Fibroblast of upper back skin (primary cell): ENCODE measurements at regions not wholly inside any gene's neighbourhood (a gene's known extent, or its start where the extent isn't known, plus 50 kb on each side); places are given as distances from the start of the nearest gene placed in this dataset.

Experiments used
- DNase-seq: peaks from one replicate; pipeline ENCODE4 v3.0.0-alpha.2; 2013

DNA sequence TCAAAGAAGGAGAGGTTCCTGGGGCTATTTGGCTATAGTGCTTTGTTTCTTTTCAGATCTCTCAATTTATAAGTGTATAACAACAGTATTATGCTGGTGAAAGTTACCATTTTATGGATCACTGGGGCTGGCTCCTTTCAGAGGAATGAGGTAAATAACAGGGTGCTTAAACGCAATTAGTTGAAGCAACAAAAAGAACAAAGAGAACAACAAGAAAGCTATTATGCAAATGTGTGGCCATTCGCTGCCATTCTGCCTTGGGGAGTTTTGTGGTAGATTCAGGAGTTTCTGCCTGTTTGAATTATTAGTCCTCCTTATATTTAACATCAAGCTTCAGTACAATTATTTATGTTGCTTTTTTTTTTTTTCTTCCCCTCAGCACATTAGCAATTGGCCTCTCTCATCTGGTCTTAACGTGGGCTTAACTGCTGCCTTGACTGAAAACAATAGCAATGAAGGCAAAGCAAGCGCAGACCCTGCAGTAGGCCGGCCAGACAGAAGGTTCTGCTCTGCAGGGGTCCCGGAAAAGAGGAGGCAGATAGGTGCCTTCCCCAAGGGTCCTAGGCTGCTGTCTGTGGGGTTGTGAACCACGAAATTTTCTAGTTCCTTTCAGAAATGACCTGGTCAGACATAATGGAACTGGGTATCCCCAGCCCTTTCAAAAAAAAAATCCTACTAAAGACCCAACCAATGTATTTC is 339.9 kb upstream of the PODXL start:
- no peak for DNase-seq

DNA sequence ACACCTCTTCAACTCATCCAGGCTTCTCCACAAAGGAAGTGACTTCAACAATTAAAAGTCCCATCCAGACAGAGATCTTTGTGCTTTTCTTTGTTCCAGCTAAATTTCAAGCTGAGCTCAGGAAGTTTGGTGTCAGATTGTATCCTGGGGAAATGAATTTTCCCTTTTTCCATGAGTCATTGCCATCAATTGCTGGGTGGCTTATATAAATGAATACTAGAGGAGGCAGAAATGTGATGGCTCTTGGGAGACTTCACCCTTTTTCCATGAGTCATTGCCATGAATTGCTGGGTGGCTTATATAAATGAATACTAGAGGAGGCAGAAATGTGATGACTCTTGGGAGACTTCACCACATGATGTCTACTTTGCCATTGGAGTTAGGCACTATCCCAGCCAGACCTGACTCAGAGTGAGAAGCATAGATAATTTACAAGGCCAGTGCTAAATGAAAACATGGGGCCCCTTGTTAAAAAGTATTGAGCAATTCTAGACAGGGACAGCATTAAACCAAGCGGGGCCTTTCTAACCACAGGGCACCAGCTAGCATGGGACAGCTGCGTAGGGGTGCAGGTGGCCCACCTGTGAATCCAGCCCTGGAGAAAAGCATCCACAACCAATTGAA is 339.2 kb upstream of the PODXL start:
- peak; percentile 99 for DNase-seq

- DNase-seq: peak; percentile 80
Observed at GRCh38 chr7:131893631-131894340, 337.4 kb upstream of the PODXL start.

DNA sequence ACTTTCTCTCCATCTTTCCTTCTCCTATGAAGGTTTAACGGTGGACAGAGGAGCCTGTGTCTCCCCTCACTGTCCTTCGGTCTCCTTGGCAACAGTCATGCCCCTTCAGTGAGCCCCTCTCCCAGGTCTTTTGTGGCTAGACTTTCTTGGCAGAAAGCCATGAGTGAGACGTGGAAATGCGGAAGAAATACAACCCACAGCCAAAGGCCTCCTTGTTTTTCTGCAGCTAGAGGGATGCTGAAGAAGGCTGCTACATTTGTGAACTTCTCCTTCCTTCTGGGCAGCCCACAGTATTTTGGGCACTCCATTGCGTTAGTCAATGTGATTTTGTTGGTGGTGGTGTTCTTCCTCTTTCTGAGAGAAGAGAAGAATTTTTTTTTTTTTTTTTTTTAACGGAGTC is 333.7 kb upstream of the PODXL start:
- no peak for DNase-seq

- DNase-seq: peak; percentile 33
Observed at GRCh38 chr7:131889572-131890150, 333.2 kb upstream of the PODXL start.

DNA sequence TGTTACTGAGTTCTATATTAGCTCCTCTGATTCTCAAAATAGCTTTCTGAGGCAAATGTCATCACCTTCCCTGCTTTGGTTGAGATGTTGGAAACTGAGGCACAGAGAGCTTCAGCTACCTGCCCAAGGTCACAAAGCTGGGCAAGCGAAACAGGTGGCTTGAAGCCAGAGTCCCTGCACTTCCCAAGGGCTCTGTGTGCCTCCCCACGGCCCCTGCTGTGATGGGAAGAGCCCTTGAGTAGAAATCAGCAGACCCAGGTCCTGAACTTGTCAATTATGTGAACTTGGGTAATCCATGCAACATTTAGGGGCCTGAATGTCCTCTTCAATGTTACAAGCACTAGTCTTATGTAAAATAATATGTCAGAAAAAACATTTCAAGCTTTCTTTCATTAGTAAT is 327.3 kb upstream of the PODXL start:
- DNase-seq: no peak

DNA sequence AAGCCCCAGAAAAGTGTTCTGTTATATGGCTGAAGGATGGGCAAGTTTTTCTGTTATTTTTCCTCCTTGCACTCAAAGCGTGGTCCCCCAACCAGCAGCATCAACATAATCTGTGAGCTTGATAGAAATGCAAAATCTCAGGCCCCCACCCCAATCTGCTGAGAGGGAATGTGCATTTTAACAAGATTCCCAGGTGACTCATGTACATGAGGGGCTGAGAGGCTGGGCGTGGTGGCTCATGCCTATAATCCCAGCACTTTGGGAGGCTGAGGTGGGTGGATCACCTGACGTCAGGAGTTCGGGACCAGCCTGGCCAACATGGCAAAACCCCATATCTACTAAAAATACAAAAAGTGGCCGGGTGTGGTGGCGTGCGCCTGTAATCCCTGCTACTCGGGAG is 326.8 kb upstream of the PODXL start:
- DNase-seq: no peak

- DNase-seq: no peak
Observed at GRCh38 chr7:131882321-131882720, 325.9 kb upstream of the PODXL start.

DNA sequence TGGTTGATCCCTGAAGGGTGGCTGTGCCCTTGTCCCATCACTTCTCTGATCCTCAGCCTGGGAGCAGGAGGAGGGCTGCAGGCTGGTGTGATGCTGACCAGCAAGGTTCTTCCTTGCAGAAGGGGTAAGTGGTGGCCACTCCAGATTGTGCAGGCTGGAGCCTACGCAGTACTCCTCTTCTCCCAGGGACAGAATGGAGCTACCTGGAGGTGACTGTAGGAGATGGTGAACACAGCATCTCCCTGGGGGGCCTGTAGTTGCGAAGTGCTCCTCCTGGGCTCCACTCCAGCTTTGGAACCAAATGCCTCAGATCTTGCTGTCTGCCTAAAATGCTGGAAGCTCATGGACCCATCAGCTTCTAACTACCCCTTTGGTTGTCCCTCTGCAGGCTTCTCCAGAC is 323.6 kb upstream of the PODXL start:
- DNase-seq: no peak

GRCh38 chr7:131879424-131879823 is 323.0 kb upstream of the PODXL start:
- DNase-seq: no peak

GRCh38 chr7:131878777-131879176 is 322.3 kb upstream of the PODXL start:
- DNase-seq: no peak

- DNase-seq: no peak
Observed at GRCh38 chr7:131873581-131873980, 317.2 kb upstream of the PODXL start.

DNA sequence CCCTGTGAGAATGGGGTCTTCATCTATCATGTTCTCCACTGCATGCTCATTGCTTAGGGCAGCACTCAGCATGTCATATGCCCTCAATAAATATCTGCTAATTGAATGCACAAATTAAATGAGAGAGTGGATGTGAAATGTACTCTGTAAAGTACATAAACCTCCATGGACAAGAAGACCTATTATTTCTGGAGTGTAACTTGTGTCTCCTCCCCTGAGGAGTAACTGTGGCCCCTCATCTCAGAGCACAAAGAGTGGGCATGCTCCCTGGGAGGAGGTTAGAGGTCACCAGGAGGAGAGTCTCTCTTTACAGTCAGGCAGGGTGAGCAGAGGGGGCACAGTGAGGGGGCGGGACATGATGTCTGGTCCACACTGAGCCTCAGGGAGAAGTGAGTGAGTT is 313.6 kb upstream of the PODXL start:
- DNase-seq: no peak

DNA sequence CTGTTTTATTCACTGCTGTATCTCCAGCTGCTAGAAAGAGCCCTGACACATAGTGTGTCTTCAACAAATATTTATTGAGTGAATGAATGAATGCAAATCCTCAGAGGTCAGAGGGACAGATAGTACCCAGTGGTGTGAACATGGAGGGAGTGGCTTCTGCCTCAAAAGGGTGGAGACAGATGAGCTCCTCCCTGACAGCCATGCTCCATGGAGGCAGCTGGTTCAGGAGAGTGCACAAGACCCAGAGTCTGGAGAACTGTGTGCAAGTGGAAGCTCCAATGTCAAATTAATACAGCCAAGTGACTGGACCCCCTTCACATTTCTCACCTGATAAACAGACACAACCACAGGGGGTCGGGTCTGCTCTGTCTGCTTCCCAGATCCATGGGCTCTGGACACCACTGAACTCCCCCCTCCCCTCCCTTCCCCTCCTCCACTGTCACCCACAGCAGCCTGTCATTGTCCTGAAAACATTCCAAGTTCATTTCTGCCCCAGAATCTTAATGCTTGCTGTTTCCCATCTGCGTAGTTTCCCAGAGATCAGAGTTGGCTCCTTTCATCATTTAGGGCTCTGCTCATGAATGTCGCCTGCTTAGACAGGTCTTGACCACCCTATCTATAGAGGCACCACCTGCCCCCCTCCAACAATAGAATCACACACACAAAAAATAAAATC is 312.9 kb upstream of the PODXL start:
- no peak for DNase-seq

DNA sequence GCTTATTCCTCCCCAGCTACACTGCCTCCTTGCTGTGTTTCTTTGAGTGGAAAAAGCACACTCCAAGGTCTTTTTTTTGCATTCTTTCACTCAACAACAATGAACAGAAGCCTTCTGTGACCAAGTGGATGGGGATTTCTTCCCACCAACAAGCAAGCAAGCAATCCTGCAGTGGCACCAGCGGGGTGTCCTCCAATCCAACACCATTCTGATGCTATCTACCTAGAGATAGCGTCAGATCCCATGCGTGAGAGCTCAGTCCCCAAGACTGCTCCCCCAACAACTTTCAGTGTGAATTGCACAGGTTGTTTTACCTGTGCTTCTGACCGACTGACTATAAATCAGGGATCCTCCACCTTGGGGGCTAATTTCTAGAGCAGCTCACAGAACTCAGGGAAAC is 311.0 kb upstream of the PODXL start:
- DNase-seq: no peak

DNA sequence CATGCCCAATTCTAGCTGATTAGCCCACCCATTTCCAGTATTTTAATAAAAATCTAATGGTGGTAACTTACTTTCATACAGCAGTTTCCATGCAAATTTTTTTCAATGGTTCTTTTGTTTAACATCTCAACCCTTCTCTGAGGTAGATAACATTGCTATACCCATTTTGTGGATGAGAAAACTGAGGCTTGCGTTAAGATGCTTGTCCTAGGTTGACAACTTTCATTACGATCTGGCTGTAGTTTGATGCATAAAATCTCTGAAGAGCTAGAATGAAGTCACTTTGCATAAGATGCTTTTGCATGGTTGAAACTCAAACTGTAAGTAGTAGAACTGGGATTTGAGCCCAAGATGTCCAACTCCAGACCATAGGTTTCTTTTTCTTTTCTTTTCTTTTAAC is 309.5 kb upstream of the PODXL start:
- DNase-seq: no peak

- peak; percentile 82 for DNase-seq
Observed at GRCh38 chr7:131861620-131862346, 305.4 kb upstream of the PODXL start.

DNA sequence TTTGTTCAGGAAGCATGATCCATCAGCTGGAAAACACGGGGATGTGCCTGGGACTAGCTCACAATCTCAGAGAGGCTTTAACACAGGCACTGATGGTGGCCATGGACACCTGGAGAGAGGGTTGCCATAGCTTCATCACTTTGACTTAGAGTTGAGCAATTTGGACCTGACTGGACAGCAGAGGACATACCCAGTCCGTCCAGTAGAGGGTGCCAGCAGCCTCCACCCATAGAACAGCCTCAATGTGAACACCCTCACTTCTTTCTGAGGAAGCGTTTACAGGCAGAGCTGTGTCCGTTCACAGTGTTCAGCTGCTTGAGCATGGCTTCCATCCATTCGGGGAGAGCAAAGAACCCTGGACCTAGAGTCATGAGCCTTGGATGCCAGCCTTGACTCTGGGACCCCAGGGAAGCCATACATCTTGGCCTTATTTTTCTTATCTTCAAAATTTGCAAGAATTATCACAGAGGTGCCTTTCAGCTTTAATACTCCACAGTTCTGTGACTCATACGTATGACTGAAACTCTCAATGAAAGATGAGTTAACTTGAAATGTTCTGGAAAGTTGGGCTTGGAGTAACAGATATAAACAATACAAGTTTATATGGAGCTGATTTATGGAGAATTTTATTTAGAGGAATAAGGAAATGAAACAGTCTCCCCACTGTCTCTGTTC is 302.9 kb upstream of the PODXL start:
- peak; percentile 74 for DNase-seq

- DNase-seq: no peak
Observed at GRCh38 chr7:131858611-131859010, 302.2 kb upstream of the PODXL start.

GRCh38 chr7:131849472-131849871 is 293.0 kb upstream of the PODXL start:
- DNase-seq: no peak

- DNase-seq: no peak
Observed at GRCh38 chr7:131848033-131848432, 291.6 kb upstream of the PODXL start.
